ENCODE measurements at regions not wholly inside any gene's neighbourhood (a gene's known extent, or its start where the extent isn't known, plus 50 kb on each side); places are given as distances from the start of the nearest gene placed in this dataset.
"Not testable (repeated sequence)": the region's sequence is repeated elsewhere in the genome, so short reads cannot be mapped to it uniquely, and the experiment has no call there.

- no peak for FAIRE-seq
Measured at GRCh38 chr10:108036265-108036664, 871.8 kb upstream of the SORCS1 start.

GRCh38 chr10:108034829-108035228 lies 870.3 kb upstream of the SORCS1 start:
- no peak for DNase-seq (ENCODE audit: low spot score in 2 of 2)
- no peak for FAIRE-seq

More at GRCh38 chr10:108036265-108036664, 871.8 kb upstream of the SORCS1 start:
- DNase-seq (ENCODE audit: low spot score in 2 of 2): no peak

- DNase-seq (ENCODE audit: low spot score in 2 of 2); FAIRE-seq: not testable (repeated sequence)
Measured at GRCh38 chr10:108033518-108033917, 869.0 kb upstream of the SORCS1 start.

- no peak for FAIRE-seq
- DNase-seq (ENCODE audit: low spot score in 2 of 2): no peak
Measured at GRCh38 chr10:108031505-108031904, 867.0 kb upstream of the SORCS1 start.

GRCh38 chr10:108014902-108015177 lies 850.3 kb upstream of the SORCS1 start:
- FAIRE-seq: no peak

GRCh38 chr10:108014145-108014901 lies 849.8 kb upstream of the SORCS1 start:
- no peak for FAIRE-seq

More at GRCh38 chr10:108014902-108015177, 850.3 kb upstream of the SORCS1 start:
- no peak for DNase-seq (ENCODE audit: low spot score in 2 of 2)

GRCh38 chr10:108005627-108006026 lies 841.1 kb upstream of the SORCS1 start:
- FAIRE-seq: no peak
- DNase-seq (ENCODE audit: low spot score in 2 of 2): no peak

More at GRCh38 chr10:108014145-108014901, 849.8 kb upstream of the SORCS1 start:
- DNase-seq (ENCODE audit: low spot score in 2 of 2): no peak

- FAIRE-seq (no peak), DNase-seq (ENCODE audit: low spot score in 2 of 2) (no peak)
Measured at GRCh38 chr10:108003576-108003975, 839.1 kb upstream of the SORCS1 start.

GRCh38 chr10:108003061-108003460 lies 838.6 kb upstream of the SORCS1 start:
- DNase-seq (ENCODE audit: low spot score in 2 of 2): no peak
- FAIRE-seq: no peak

GRCh38 chr10:108000365-108000764 lies 835.9 kb upstream of the SORCS1 start:
- FAIRE-seq: no peak

GRCh38 chr10:107994621-107995270 lies 830.2 kb upstream of the SORCS1 start:
- FAIRE-seq (no peak), DNase-seq (ENCODE audit: low spot score in 2 of 2) (no peak)

More at GRCh38 chr10:108000365-108000764, 835.9 kb upstream of the SORCS1 start:
- no peak for DNase-seq (ENCODE audit: low spot score in 2 of 2)

- DNase-seq (ENCODE audit: low spot score in 2 of 2) (no peak), FAIRE-seq (no peak)
Measured at GRCh38 chr10:107986571-107986970, 822.1 kb upstream of the SORCS1 start.

- FAIRE-seq (no peak), DNase-seq (ENCODE audit: low spot score in 2 of 2) (no peak)
Measured at GRCh38 chr10:107984581-107984980, 820.1 kb upstream of the SORCS1 start.

- no peak for FAIRE-seq
- no peak for DNase-seq (ENCODE audit: low spot score in 2 of 2)
Measured at GRCh38 chr10:107984149-107984548, 819.6 kb upstream of the SORCS1 start.

GRCh38 chr10:107978455-107978854 lies 813.9 kb upstream of the SORCS1 start:
- FAIRE-seq (no peak), DNase-seq (ENCODE audit: low spot score in 2 of 2) (no peak)

GRCh38 chr10:107971973-107972372 lies 807.5 kb upstream of the SORCS1 start:
- DNase-seq (ENCODE audit: low spot score in 2 of 2) (no peak), FAIRE-seq (no peak)

GRCh38 chr10:107971411-107971810 lies 806.9 kb upstream of the SORCS1 start:
- no peak for DNase-seq (ENCODE audit: low spot score in 2 of 2)
- no peak for FAIRE-seq

- FAIRE-seq: no peak
- no peak for DNase-seq (ENCODE audit: low spot score in 2 of 2)
Measured at GRCh38 chr10:107970512-107970911, 806.0 kb upstream of the SORCS1 start.

- DNase-seq (ENCODE audit: low spot score in 2 of 2): no peak
- FAIRE-seq: no peak
Measured at GRCh38 chr10:107969936-107970335, 805.4 kb upstream of the SORCS1 start.

GRCh38 chr10:107966826-107967225 lies 802.3 kb upstream of the SORCS1 start:
- FAIRE-seq (no peak), DNase-seq (ENCODE audit: low spot score in 2 of 2) (no peak)

- DNase-seq (ENCODE audit: low spot score in 2 of 2): no peak
- FAIRE-seq: no peak
Measured at GRCh38 chr10:107952649-107953556, 788.4 kb upstream of the SORCS1 start.

Data from frontal cortex (tissue), 3 donors.